HG02938 (cell line): ENCODE measurements at regions not wholly inside any gene's neighbourhood (a gene's known extent, or its start where the extent isn't known, plus 50 kb on each side); places are given as distances from the start of the nearest gene placed in this dataset.

Experiments used
- ATAC-seq: cut with Tn5 transposase; IDR thresholded peaks from one replicate; pipeline ENCODE4 v1.9.1; 2021; ENCODE audit warnings: mild to moderate bottlenecking, moderate library complexity; ENCODE audit not compliant: unreplicated experiment

DNA sequence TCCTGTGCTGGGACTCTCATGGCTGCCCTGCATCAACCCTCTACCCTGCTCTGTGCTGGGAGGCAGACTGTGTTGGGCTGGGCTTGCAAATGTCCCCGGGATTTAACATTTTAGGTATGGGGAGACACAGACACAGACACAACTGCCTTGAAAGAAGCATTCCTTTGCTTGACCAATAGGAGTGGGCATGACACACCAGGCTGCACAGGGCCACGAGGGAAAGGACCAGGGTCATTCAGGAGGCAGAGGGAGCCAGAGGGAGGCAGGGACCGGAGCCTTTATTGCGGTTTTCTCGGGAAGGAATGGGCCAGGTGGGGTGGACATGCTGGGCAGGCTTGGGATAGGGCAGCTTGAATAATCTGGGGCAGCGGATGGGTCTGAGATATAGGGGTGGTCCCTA is 238.7 kb upstream of the COPS8 start:
- ATAC-seq: no peak

DNA sequence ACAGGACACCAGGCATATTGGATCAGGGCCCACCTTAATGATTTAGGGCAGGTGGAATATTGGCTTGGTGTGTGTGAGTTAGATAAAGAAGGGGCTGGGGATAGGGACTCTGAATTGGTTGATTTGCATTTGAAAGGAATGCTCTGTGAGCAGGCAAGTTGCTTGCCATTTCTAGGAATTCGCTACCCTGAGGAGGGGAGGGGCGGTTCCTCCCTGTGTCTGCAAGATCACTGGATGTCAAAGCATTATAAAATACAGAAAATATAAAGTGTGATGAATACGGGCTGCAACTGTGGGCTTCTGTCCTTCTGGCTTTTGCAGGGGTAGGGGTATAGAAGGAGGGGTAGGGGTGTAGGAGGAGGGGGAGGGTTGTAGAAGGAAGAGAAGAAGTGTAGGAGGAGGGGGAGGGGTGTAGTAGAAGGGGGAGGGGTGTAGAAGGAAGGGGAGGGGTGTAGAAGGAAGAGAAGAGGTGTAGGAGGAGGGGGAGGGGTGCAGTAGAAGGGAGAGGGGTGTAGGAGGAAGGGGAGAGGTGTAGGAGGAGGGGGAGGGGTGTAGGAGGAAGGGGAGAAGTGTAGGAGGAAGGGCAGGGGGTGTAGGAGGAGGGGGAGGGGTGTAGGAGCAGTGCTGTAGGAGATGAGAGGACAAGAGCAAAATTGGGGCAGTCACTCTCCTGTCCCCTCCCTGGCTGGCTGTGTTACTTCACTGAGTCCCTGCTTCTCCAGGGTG is 238.0 kb upstream of the COPS8 start:
- ATAC-seq: no peak

DNA sequence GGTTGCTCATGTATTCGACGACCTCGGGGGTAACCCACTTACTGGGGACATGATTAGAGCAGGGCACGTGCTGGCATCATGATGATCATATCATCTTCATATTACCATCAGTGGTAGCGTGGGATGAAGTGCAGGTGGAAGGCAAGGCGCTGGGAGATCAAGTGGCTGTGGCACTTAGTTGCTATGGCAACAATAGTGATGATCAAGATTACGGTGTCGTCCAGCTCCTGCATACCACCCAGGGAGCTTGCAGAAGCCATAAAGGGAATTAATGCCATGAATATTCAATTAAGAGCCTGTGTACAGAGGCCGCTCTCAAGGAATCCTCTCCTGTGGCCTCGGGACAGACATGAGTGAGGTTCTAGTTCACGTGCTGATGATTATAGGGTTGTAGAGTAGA is 237.2 kb upstream of the COPS8 start:
- no peak for ATAC-seq

DNA sequence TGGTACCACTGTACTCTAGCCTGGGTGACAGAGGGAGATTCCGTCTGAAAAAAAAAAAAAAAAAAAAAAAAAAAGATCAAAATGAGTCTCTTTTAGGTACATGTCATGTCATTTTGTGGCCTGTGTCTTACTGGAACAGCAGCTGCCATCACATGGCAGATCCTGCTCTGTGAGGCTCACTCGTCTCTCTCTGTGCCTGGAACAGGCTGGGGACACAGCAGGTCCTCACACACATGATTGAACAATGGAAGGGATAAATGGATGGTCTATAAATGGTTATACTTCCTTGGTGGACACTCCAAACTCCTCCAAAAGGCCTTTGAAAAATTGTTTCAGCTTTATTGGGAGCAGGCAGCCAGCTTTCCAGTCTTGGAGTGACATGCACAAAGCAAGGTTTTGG is 236.2 kb upstream of the COPS8 start:
- no peak for ATAC-seq

DNA sequence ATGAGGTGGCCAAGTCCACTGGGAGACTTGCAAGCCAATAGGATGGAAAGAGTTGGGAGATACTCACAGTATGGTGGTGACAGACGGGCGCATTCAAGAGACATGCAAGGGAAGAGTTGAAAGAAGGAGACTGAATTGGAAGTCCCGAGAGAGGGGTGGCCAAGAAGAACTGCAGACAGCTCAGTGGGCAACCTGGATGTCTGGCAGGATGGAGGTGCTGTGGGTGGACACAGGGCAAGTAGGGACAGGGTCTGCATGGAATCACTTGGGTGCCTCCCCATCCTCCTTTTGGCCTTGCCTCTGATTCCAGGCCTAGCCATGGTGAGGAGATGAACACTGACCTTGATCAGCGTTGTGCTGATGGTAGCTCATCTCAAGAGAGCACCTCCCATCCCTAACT is 235.7 kb upstream of the COPS8 start:
- no peak for ATAC-seq

DNA sequence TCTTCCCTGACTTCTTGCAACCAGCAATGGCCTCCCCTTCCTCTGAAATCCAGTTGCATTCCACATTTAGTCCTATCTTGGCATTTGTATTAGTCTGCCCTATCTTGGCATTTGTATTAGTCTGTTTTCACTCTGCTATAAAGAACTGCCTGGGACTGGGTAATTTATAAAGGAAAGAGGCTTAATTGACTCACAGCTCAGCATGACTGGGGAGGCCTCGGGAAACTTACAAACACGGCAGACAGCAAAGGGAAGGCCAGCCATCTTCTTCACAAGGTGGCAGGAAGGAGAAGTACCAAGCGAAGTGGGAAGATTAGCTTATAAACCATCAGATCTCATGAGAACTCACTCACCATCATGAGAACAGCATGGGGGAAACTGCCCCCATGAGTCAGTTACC is 234.5 kb upstream of the COPS8 start:
- no peak for ATAC-seq

DNA sequence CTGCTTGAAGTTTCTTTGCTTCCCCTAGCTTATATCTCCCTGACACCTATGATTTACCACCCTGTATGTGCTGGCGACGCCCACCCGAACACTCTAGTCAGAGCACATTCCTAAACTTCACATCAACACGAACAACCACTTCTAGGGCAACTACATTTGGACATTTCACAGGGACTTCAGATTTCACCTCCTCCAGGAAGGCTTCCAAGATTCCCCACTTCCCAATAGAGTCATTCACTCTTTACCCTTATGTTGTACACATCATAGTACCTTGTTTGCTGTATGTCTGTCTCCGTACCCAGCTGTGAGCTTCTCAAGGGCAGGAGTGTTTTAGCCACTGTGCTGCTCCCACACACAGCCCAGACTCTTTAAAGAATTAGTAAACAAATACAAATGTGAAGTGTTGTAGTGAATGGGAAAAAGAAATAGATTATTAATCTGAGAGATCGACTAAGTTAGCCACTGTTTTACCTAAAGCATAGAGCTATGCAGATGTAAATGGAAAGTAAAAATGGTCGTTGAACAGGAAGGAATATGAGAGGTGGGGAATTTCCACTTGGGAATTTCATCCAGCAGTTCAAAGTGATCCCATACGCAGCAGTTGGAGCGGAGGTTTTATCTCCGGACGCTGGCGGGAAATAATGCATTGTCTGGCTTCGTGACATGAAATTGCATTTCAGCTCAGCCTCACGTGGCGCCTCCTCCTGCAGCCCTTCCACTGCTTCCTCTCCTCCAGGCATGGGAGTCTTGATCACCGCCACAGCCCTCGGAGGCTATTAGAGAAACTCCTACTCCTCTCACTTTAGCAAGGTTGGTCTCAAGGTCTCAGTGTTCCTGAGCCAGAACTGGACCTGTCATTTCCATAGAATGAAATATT is 233.4 kb upstream of the COPS8 start:
- ATAC-seq: no peak

DNA sequence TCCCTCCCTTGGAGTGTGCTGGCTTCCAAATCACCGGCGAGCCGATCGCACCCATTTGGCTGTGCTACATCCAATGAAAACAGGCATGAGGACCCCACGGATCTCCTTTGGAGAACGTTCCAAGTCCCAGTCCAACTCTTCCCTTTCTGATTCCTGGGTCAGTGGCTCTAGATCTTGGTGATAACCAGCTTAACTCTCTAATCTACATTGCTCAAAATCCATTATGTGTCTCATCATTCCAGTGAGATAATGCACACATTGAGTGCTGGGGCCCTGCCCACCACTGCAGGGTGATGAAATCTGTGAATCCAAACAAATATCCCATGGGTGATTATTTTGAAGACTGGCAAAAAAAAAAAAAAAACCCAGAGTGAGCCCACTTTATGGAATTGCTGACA is 232.7 kb upstream of the COPS8 start:
- ATAC-seq: no peak

DNA sequence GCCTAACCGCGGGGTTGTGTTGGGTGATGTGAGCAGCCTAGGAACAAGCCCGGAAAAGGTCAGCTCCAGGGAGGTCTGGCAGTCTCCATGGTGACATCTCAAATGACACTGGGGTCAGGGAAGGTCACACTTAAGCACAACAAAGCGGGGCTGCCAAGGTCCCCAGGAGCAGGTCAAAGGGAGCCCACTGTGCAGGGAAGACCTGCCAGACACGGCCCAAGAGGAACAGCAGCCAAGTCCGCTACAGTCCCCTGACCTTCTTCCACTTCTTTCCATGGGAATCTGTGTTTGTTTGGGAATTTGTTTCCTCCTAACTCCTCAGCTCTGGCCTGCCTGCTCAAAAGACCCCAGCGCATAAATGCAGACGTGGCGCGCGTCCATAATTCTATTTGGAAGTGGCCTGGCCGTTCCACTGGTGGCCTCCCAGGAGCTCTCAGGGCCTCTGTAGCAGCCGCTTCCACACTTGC is 232.1 kb upstream of the COPS8 start:
- no peak for ATAC-seq

DNA sequence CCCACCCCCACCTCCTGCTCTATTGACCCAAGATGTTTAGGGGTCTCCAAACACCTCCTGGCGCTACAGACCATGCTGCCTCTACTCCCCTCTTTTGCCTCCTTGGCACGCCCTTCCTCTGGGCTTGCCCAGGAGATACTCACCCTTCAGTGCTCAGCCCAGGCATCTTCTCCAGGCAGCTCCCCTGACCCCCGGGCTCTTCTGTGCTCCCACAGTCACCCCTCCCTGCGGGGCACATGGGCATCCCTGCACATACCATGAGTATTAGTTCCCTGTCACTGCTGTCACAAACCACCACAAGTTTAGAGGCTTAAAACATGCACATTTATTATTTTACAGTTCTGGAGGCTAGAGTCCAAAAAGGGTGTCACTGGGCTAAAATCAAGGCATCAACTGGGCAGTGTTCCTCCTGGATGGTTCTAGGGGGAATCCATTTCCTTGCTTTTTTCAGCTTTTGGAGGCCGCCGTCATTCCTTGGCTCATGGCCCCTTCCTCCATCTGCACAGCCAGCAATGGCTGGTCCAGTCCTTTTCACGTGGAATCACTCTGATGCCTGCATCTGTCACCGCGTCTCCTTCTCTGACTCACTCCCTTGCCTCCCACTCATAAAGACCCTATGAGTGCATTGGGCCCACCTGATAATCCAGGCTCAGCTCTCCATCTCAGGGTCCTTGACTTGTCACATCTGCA is 230.4 kb upstream of the COPS8 start:
- no peak for ATAC-seq

DNA sequence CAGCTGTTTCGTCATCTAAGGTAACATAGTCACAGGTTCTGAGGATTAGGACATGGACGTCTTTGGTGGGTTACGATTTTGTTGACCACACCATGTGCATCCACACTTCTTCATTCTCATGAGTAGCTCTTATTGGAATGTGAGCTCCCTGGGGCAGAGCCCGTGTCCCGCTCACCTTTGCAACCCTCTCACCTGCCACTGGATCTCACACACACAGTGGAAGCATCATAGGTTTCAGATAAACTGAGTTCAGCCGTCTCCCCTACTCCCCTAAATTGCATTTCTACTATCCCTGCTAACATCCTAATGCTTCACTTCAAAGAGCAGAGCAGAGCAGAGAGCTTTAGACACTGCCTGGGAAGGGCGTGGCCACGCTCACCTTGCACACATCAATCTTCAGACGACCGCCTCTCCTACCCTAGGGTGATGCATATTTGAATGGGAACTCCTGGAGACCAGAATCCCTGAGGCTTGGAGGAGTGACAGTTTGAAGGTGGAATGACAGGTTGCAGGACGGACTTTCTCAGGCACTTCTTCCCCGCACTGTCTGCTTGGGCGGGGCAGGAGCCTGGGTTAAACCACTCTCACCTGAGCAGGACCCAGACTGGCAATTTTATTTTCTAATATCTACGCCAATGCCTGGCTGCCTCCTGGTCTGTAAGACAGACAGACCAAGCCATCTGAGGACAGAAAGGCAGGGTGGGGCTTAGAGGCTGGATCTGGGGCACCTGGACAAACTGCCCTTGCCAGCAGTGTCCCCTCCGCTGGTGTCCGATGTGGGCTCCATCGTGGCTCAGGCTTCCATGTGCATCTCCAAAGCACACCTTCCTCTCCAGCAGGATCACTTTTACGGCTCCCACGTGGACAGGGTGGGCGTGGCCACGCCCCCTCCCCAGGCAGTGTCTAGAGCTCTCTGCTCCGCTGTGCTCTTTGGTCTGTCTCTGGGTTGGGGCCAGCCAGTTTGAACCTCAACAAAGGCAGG is 229.5 kb upstream of the COPS8 start:
- ATAC-seq: no peak

DNA sequence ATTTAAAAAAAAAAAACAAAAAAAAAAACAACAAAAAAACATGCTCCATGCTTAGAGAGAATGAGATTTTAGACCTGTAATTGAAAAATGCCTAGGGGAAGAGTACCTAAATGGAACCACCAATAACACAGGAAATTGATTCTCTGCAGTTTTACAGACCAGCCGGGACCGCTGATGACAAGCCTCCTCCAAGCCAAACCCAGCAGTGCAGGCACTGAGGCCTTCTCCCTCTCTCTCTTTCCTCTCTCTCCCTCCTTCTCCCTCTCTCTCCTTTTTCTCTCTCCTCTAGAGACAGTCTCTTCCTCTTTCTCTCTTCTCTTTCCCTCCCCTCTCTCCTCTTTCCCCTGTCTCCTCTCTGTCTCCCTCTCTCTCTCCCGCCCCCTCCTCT is 228.8 kb upstream of the COPS8 start:
- no peak for ATAC-seq

DNA sequence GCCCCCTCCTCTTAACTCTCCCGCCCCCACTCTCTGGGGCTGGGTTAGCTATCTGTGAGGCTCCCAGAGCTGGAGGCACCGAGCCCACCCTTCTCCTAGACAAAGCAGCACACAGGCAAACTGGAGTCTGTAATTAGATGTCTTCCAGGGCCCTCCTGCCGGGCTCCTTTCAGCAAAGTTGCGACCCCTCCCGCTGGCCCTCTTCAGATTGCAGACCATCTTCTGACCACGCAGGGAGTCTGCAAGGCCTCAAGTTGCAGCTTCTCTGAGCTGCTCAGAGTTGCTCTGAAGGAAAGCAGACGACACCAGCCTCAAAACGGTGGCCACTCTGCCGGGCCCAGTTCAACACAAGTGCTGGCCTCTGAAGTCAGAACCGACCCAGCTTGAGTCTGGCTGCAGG is 228.4 kb upstream of the COPS8 start:
- no peak for ATAC-seq

DNA sequence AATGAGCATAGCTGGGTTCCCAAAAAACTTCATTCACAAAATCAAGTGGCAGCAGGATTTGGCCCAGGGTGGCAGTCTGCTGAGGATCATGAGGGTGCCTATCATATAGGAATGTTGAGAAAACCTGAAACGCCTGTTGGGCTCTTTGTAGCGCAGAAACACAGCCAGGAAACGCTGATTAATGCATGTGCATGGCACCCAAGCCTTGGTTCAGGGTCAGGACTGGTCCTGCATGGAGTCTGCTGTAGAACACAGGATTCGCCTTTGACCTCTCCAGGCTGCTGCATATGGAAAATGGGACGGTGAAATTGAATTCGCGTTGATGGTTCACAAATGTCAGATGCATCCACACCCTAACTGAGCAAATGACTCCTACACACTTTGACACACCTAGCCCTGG is 227.9 kb upstream of the COPS8 start:
- no peak for ATAC-seq

DNA sequence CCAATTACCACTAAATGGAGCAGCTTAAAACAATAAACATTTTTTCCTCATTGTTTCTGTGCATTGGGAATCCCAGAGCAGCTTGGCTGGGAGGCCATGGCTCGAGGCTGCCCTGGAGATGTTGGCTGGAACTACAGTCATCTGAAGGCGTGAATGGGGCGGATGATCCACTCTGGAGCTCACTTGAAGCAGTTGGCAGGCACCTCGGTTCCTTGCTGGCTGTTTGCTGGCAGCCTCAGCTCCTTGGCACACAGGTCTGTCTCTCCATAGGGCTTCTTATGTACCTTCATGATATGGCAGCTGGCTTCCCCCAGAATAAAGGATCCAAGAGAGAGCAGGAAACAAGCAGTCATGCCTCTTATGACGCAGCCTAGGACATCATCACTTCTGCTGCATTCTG is 227.0 kb upstream of the COPS8 start:
- ATAC-seq: no peak

DNA sequence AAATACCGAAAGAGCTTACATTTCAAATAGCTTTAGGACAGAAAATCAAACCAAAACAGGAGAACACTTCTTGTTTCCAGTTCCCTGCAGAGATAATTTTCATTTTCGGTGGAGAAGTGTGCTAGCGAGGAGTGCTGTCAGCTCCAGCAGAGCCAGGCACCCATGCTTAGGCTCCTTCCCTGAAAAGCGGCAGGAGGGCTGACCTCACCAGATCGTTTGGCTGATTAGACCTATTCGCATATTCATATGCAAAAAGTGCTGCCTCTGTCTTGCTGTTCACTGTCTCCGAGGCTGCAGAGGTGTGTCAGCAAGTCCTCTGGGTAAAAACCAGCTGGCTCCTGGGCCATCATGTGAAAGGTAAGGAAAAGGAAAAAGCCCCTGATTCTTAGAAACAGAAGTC is 225.8 kb upstream of the COPS8 start:
- no peak for ATAC-seq

DNA sequence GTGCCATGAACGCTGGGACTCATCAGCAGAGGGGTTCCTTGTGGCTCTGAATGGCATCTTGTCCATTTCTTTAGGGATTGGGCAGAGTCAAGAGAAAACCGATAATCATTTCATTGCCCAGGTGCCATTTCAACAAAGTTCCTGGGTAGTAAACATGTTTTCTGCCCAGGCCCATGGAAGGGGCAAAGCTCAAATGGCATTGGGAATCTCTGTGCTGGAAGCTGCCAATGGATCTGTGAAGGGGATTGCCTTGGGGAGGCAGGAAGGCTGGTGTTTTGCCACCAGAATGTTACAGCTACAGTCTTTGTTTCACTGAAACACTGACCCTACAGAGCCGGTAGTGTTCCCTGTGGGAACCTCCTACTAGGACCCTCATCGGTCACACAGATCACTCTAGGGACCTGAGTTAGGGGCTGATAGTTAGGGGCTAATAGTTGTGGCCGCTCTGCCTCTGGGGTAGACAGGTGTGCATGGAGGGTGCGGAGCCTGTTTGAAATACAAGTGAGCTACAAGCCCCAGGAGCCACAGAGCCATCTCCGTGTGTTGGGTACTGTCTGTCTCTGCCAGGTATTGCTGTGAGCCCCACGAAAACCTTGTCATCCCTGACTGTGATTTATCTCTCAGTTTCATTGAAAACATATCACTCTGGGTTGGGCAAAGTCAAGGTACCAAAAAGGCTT is 224.4 kb upstream of the COPS8 start:
- no peak for ATAC-seq

DNA sequence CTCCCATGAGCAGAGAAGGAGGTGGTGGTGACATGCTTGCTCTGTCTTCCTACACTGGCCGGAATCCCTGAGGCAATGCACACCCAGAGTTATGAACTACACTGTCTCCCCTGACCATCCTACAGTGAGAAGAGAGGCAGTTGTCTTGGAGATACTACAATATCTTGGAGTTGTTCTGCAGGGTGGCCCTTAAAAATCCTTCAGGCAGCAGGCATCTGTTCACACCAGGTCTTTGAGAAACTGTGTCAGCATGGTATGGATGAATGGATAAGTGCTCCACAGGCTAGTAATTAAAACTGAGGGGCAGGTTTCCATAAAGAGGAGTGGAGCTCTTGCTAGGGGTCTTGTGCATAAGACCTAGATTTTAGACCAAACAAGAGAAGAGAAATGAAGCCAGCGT is 223.7 kb upstream of the COPS8 start:
- no peak for ATAC-seq

DNA sequence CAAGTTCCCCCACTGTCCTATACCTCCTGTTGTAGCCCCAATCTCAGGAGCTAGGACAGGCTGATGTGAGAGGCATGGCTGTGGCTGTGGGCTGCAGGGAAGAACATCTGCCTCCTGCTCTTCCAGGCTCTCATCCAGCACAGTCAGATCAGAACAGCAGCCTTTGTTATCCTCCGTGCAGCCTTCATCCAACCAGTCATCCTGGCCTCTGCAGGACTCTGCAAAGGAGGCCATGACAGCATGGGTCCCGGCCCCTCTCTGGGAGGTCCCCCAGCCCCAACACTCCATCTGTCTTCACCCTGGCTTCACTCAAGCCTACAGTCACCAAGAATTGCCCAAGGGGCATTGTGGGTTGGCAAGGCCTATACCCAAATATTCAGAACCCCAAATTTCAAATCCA is 223.2 kb upstream of the COPS8 start:
- ATAC-seq: no peak
